Transverse colon (tissue), 4 donors: ENCODE measurements at regions not wholly inside any gene's neighbourhood (a gene's known extent, or its start where the extent isn't known, plus 50 kb on each side); places are given as distances from the start of the nearest gene placed in this dataset.
"Not testable (repeated sequence)": the region's sequence is repeated elsewhere in the genome, so short reads cannot be mapped to it uniquely, and the experiment has no call there.

Experiments
- DNase-seq: peaks from one replicate; pipeline ENCODE4 v3.0.0-alpha.2; 2019
- H3K27ac ChIP-seq, 4 donors: fragments of 200-600 bp; sonication (generic); 2 replicates each; pipeline ENCODE4 v1.5.1; 2016 to 2018; ENCODE audit warnings: inconsistent platforms in 4 of 4
- H3K27me3 ChIP-seq: fragments of 200-600 bp; sonication (generic); 2 replicates; pipeline ENCODE4 v1.5.1; 2017; ENCODE audit warnings: inconsistent platforms
- H3K36me3 ChIP-seq, 4 donors: fragments of 200-600 bp; sonication (generic); 2 replicates each; pipeline ENCODE4 v1.5.1; 2017 to 2019; ENCODE audit warnings: inconsistent platforms in 4 of 4
- H3K4me1 ChIP-seq, 4 donors: fragments of 200-600 bp; sonication (generic); 2 replicates each; pipeline ENCODE4 v1.5.1; 2017 to 2020; ENCODE audit warnings: inconsistent platforms in 4 of 4
- H3K4me3 ChIP-seq, 4 donors: fragments of 200-600 bp; sonication (generic); 1 replicate in 1 of 4; 2 replicates in 3 of 4; pipeline versions ENCODE4 v1.5.1 to v1.6.1; 2017 to 2019; ENCODE audit warnings: inconsistent platforms in 4 of 4
- H3K9me3 ChIP-seq, 2 donors: fragments of 200-600 bp; sonication (generic); 2 replicates each; pipeline ENCODE4 v1.5.1; 2017 to 2019; ENCODE audit warnings: inconsistent platforms in 2 of 2
- CTCF ChIP-seq, 5 experiments: fragments of 200-600 bp in 3 of 5; fragments of 450-650 bp in 2 of 5; sonication (generic) in 3 of 5; IDR thresholded peaks; 1 replicate in 2 of 5; 2 replicates in 3 of 5; pipeline ENCODE4 v1.5.1; 2016 to 2017; ENCODE audit warnings: antibody characterized with exemption in 5 of 5, inconsistent platforms in 3 of 5, mild to moderate bottlenecking in 2 of 5, moderate library complexity in 1 of 5
- EP300 ChIP-seq: sonication (generic); formaldehyde crosslinking; IDR thresholded peaks from one replicate; pipeline ENCODE4 v1.6.1; 2017; ENCODE audit warnings: antibody characterized with exemption, low read depth
- POLR2A ChIP-seq: fragments of 450-650 bp; IDR thresholded peaks from one replicate; pipeline ENCODE4 v1.6.1; 2016; ENCODE audit warnings: antibody characterized with exemption, mild to moderate bottlenecking, moderate library complexity
- POLR2AphosphoS5 ChIP-seq, 3 donors: sonication (generic); formaldehyde crosslinking; IDR thresholded peaks; one replicate each; pipeline ENCODE4 v1.6.1; 2016; ENCODE audit warnings: antibody characterized with exemption in 3 of 3
- WGBS, 2 donors: methylation state at CpG; one replicate each; pipeline ENCODE4 v1.1.5; 2018; ENCODE audit warnings: low coverage in 1 of 2; 5-methylcytosine and 5-hydroxymethylcytosine counted together
- in situ Hi-C, 4 donors: fragments of 200-750 bp; cut with MboI; loops; one replicate each; pipeline versions ENCODE4 v1.15.0 to v1.15.1; 2017; ENCODE audit warnings: low sequenced_read_pairs in 3 of 4, low pct_ligation_motif_present in 1 of 4, low pct_unique_long_range_greater_than_20kb in 1 of 4
- intact Hi-C: fragments of 100-400 bp; cut with DNase I; formaldehyde crosslinking; loops from one replicate; pipeline ENCODE4 v1.15.1; 2023; ENCODE audit warnings: low total_unique reads

- 72 to 83% methylated on average over 3 of the region's 3 CpGs for WGBS, 2 donors
- H3K36me3 ChIP-seq: no peaks in the 10 kb centered on the region
- H3K4me1 ChIP-seq: no peaks in the 10 kb centered on the region
- peaks cover 0 to 5% of the 10 kb centered on the region in 2 donors for H3K9me3 ChIP-seq
- intact Hi-C loops: no loop called here
- TF ChIP-seq POLR2AphosphoS5 (IDR thresholded peaks at IDR 0.05) (no peak), EP300 (no peak), CTCF (IDR thresholded peaks at IDR 0.05) (no peak), POLR2A (no peak)
- H3K4me3 ChIP-seq: no peak overlapping the region
- no peak overlapping the region for H3K27ac ChIP-seq
- in situ Hi-C loops: no loop called here
- no peaks in the 10 kb centered on the region for H3K27me3 ChIP-seq
- no peak for DNase-seq
Measured at GRCh38 chr1:113307771-113308445, 82.4 kb upstream of the MAGI3 start.

GRCh38 chr1:113312651-113313050 lies 77.7 kb upstream of the MAGI3 start:
- H3K27ac ChIP-seq, intact Hi-C loops, H3K36me3 ChIP-seq, in situ Hi-C loops, H3K9me3 ChIP-seq, DNase-seq, H3K27me3 ChIP-seq, H3K4me1 ChIP-seq, H3K4me3 ChIP-seq: not testable (repeated sequence)
- WGBS, 2 donors: 92 to 100% methylated on average over 1 of the region's 1 CpG

GRCh38 chr1:113314600-113314999 lies 75.7 kb upstream of the MAGI3 start:
- H3K27me3 ChIP-seq: no peaks in the 10 kb centered on the region
- no peak overlapping the region for H3K4me3 ChIP-seq
- peaks cover 0 to 2% (median 0%) of the 10 kb centered on the region in 4 donors for H3K4me1 ChIP-seq
- no peak overlapping the region for H3K27ac ChIP-seq
- TF ChIP-seq EP300: no peak
- no peak for TF ChIP-seq CTCF (IDR thresholded peaks at IDR 0.05)
- TF ChIP-seq POLR2A: no peak
- TF ChIP-seq POLR2AphosphoS5 (IDR thresholded peaks at IDR 0.05): no peak
- no peaks in the 10 kb centered on the region for H3K36me3 ChIP-seq
- in situ Hi-C loops: no loop called here
- 64 to 90% methylated on average over 3 of the region's 3 CpGs for WGBS, 2 donors
- intact Hi-C loops: no loop called here
- peaks cover 0 to 5% of the 10 kb centered on the region in 2 donors for H3K9me3 ChIP-seq
- no peak for DNase-seq

- DNase-seq: no peak
- H3K27me3 ChIP-seq: no peaks in the 10 kb centered on the region
- TF ChIP-seq POLR2AphosphoS5 (IDR thresholded peaks at IDR 0.05) (peak in 1 of 3 donors; percentile 74), CTCF (IDR thresholded peaks at IDR 0.05) (no peak)
- H3K27ac ChIP-seq: peak overlapping the region in 3 of 4 donors; percentile 30 to 46 (median 40)
- H3K9me3 ChIP-seq: no peaks in the 10 kb centered on the region
- in situ Hi-C loops: no loop called here
- intact Hi-C loops: no loop called here
- no peak overlapping the region for H3K4me3 ChIP-seq
- peaks cover 0 to 18% (median 11%) of the 10 kb centered on the region in 4 donors for H3K4me1 ChIP-seq
- no peaks in the 10 kb centered on the region for H3K36me3 ChIP-seq
Measured at GRCh38 chr1:113320272-113320671, 70.0 kb upstream of the MAGI3 start.
